Nephron (organoid): ENCODE measurements at regions not wholly inside any gene's neighbourhood (a gene's known extent, or its start where the extent isn't known, plus 50 kb on each side); places are given as distances from the start of the nearest gene placed in this dataset.

Source experiments
- H3K27ac Mint-ChIP-seq, 3 experiments: 2 replicates each; pipeline ENCODE4 v1.8.0; 2020; ENCODE audit warnings: mixed read lengths in 3 of 3, mild to moderate bottlenecking in 2 of 3, moderate library complexity in 1 of 3
- H3K27me3 Mint-ChIP-seq: 2 replicates; pipeline ENCODE4 v1.8.0; 2021; ENCODE audit warnings: low read depth, mild to moderate bottlenecking, moderate library complexity, mixed read lengths
- H3K36me3 Mint-ChIP-seq: 2 replicates; pipeline ENCODE4 v1.8.0; 2020; ENCODE audit warnings: low read depth, mixed read lengths
- H3K4me1 Mint-ChIP-seq: 2 replicates; pipeline ENCODE4 v1.8.0; 2020; ENCODE audit warnings: mixed read lengths
- H3K4me3 Mint-ChIP-seq, 3 experiments: 2 replicates each; pipeline ENCODE4 v1.8.0; 2020; ENCODE audit warnings: mild to moderate bottlenecking in 3 of 3, mixed read lengths in 3 of 3, moderate library complexity in 2 of 3
- H3K9me3 Mint-ChIP-seq: 2 replicates; pipeline ENCODE4 v1.8.0; 2020; ENCODE audit warnings: mixed read lengths
- TF ChIP-seq, protein P1 (sequence below), 3 experiments: fragments of 200-600 bp; sonication (generic); IDR thresholded peaks; one replicate each; pipeline ENCODE4 v1.5.0; 2021; ENCODE audit warnings: antibody characterized with exemption in 3 of 3; ENCODE audit not compliant: unreplicated experiment in 3 of 3

DNA sequence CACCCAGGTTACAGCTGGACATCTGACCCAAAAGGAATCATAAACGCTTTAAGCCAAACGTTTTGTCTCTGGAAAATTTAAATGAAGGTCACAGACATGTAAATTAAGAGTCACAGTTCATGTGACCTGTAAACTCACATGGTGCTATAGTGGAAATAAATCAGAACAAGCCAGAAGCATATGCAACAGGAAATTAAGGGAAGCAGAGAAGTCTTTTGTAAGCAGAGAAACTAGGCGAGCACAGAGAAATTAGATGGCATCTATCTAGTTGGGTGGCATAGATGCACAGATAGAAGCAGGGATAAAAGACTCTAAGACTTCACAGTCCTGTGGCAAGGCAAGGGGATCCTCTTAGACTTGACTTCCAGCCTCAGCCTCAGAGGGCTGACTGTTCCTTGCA is 264.8 kb downstream of the GASK1B start:
- Mint-ChIP-seq H3K27ac (no peak overlapping the region), H3K9me3 (no peaks in the 10 kb centered on the region), H3K4me1 (peaks cover 4% of the 10 kb centered on the region), H3K36me3 (no peaks in the 10 kb centered on the region), H3K27me3 (no peaks in the 10 kb centered on the region), H3K4me3 (no peak overlapping the region)
- TF ChIP-seq, protein P1, sequence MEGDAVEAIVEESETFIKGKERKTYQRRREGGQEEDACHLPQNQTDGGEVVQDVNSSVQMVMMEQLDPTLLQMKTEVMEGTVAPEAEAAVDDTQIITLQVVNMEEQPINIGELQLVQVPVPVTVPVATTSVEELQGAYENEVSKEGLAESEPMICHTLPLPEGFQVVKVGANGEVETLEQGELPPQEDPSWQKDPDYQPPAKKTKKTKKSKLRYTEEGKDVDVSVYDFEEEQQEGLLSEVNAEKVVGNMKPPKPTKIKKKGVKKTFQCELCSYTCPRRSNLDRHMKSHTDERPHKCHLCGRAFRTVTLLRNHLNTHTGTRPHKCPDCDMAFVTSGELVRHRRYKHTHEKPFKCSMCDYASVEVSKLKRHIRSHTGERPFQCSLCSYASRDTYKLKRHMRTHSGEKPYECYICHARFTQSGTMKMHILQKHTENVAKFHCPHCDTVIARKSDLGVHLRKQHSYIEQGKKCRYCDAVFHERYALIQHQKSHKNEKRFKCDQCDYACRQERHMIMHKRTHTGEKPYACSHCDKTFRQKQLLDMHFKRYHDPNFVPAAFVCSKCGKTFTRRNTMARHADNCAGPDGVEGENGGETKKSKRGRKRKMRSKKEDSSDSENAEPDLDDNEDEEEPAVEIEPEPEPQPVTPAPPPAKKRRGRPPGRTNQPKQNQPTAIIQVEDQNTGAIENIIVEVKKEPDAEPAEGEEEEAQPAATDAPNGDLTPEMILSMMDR (IDR thresholded peaks at IDR 0.05; ENCODE audit: unreplicated experiment in 3 of 3): no peak

DNA sequence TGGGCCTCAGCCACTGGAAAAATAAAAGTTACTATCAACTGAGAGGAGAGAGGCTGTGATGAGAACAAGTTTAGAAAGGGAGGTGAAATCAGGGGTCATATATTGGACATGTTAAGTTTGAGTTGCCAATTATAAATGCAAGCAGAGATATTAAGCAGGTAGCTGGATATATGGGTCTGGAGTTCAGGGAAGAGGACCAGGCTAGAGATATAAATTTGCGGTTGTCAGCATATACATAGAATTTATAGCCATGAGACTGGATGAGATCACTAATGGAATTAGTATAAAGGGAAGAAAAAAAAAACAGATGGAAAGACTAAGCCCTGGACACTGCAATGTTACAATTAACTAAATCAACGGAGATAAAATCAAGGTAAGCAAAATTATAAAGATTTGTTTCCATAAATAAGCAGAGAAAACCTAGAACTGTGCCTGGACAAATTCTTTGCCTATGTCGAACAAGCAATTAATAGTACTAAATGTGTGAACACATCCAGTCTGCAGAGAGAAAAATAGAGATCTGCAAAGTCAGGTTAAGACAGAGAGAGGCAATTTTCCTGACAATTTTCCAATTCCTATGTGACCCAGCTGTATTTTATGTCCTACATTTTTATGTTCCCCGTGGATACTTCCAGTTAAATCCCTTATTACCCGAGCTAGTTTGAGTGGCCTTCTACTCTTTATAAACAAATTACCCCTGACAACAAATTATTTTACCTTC is 265.4 kb downstream of the GASK1B start:
- H3K27me3 Mint-ChIP-seq: no peaks in the 10 kb centered on the region
- H3K36me3 Mint-ChIP-seq: no peaks in the 10 kb centered on the region
- H3K4me3 Mint-ChIP-seq: no peak overlapping the region
- H3K4me1 Mint-ChIP-seq: peaks cover 4% of the 10 kb centered on the region
- no peak overlapping the region for H3K27ac Mint-ChIP-seq
- TF ChIP-seq, protein P1 (IDR thresholded peaks at IDR 0.05; ENCODE audit: unreplicated experiment in 3 of 3): no peak
- H3K9me3 Mint-ChIP-seq: peaks cover 2% of the 10 kb centered on the region

DNA sequence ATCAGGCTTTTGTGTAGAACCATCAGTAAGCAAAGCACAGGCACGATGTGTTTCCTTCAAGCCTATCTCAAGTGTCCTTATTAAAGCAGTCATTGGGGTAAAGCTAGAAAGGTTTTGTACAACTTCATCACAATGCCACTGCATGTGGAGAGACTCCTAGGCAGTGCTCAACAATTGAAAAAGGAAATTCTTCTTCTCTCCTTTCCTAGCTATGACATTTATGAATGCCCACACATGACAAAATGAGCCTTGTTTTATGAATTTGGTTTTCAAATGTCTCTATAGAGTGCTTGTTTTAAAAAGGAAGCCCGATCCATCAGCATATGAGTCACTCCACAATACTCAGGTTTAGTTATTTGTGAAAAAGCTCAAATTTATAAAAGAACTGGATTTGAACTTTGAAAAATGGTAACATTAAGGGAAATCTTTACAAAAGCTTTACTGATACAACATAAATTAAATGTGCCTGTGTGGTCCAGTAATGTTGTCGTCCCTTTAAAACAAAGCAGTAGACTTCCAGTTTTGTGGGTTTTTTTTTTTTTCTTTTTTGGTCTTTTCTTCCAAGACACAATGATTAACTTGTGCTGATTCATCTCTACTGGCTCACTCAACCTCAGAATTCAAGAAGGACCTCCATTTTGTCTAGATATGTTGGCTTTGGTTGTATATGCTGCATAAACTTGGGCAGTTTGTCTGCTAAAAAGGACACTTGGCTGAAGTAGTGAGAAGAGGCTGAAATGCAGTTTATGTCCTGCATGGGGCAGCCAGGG is 273.8 kb downstream of the GASK1B start:
- Mint-ChIP-seq H3K9me3 (peaks cover 2% of the 10 kb centered on the region), H3K4me3 (no peak overlapping the region), H3K27me3 (no peaks in the 10 kb centered on the region), H3K4me1 (peaks cover 23% of the 10 kb centered on the region), H3K36me3 (no peaks in the 10 kb centered on the region), H3K27ac (peak overlapping the region in 2 of 3 experiments; percentile 43 to 83)
- TF ChIP-seq, protein P1 (IDR thresholded peaks at IDR 0.05; ENCODE audit: unreplicated experiment in 3 of 3): no peak

DNA sequence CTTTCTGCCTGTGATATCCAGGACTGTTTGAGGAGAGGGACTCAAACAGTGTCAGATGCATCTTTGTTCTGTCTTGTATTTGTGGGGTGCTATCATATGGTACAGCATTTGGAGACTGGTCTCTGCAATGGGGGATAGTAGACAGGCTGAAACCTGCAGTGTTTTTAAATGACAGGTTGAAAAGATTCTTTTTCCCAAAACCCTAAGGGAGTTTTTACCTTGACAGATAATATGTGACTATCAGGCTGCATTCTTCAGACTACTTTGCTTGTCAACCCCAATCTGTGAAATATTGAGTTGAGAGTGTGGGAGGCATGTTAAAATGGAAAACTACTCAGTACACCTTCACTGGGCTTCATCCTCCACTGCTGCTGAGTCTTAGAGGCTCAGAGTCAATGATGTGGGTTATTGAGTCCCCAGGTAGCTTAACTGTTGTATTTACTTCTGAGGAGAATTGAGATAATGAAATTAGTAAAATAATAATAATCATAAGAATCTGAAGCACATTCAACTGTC is 274.9 kb downstream of the GASK1B start:
- Mint-ChIP-seq H3K36me3 (no peaks in the 10 kb centered on the region), H3K27me3 (no peaks in the 10 kb centered on the region), H3K27ac (no peak overlapping the region), H3K4me1 (peaks cover 23% of the 10 kb centered on the region), H3K4me3 (no peak overlapping the region), H3K9me3 (peaks cover 2% of the 10 kb centered on the region)
- TF ChIP-seq, protein P1 (IDR thresholded peaks at IDR 0.05; ENCODE audit: unreplicated experiment in 3 of 3): no peak

DNA sequence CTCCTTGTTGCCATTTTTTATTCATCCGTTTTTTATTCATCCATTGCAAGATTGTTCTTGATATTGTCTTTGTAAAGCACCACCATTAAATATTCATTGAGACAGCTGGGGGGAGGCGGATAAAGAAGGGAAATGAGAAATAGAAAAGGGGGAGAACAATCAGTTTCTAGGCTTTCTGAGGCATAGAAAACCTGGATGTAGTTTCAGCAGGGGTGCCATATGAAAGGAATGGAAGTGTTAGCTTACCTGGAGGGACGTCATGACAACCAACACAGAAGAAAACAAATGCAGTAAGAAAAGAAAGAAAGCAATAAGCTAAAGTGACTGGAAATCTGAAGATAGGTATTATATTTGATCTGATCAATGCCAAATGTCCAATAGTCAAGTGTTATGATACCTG is 276.1 kb downstream of the GASK1B start:
- H3K36me3 Mint-ChIP-seq: no peaks in the 10 kb centered on the region
- no peaks in the 10 kb centered on the region for H3K9me3 Mint-ChIP-seq
- peak overlapping the region in 1 of 3 experiments; percentile 5 for H3K27ac Mint-ChIP-seq
- no peaks in the 10 kb centered on the region for H3K27me3 Mint-ChIP-seq
- TF ChIP-seq, protein P1 (IDR thresholded peaks at IDR 0.05; ENCODE audit: unreplicated experiment in 3 of 3): no peak
- H3K4me3 Mint-ChIP-seq: no peak overlapping the region
- peaks cover 23% of the 10 kb centered on the region for H3K4me1 Mint-ChIP-seq
